ENCODE measurements at regions not wholly inside any gene's neighbourhood (a gene's known extent, or its start where the extent isn't known, plus 50 kb on each side); places are given as distances from the start of the nearest gene placed in this dataset.

DNA sequence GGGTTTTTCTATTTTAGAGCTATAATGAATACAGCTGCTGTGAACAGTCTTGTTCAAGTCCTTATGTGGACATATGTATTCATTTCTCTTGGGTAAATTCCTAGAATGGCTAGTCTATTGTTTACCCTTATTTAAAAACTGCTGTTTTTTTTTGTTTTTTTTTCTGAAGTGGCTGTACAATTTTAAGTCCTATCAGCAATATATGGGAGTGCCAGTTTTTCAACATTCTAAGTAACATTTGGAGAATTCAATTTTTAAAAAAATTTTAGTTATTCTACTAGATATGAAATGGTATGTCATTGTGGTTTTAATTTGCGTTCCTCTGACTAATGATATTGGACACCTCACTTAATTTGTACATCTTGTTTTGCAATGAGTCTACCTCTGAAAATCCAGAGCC lies 349.7 kb downstream of the SATB2 start:
- TF ChIP-seq, protein P1, sequence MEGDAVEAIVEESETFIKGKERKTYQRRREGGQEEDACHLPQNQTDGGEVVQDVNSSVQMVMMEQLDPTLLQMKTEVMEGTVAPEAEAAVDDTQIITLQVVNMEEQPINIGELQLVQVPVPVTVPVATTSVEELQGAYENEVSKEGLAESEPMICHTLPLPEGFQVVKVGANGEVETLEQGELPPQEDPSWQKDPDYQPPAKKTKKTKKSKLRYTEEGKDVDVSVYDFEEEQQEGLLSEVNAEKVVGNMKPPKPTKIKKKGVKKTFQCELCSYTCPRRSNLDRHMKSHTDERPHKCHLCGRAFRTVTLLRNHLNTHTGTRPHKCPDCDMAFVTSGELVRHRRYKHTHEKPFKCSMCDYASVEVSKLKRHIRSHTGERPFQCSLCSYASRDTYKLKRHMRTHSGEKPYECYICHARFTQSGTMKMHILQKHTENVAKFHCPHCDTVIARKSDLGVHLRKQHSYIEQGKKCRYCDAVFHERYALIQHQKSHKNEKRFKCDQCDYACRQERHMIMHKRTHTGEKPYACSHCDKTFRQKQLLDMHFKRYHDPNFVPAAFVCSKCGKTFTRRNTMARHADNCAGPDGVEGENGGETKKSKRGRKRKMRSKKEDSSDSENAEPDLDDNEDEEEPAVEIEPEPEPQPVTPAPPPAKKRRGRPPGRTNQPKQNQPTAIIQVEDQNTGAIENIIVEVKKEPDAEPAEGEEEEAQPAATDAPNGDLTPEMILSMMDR (conservative IDR thresholded peaks at IDR 0.05): no peak
- no peak for TF ChIP-seq EZH2 (IDR thresholded peaks at IDR 0.05; ENCODE audit: low read depth)
- H3K4me1 ChIP-seq (replicated peaks; ENCODE audit: insufficient read depth): no peaks in the 10 kb centered on the region

DNA sequence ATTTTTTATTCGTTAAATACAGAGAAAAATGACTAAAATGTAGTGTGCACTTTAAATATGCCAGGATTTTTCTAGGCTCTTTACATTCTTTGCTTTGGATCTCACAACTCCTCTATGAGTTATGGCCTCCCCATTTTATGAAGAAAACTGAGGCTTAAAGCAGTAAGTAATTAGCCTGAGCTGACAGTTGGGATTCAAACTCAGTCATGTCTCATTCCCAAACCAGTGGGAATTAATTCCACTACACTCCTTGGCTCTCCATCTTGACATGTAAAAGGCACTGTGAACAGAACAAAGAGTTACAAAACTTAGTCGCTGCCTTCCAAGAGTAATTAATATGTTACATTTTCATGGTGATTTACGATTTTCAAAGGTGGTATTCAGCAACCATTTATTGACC lies 351.9 kb downstream of the SATB2 start:
- H3K27ac ChIP-seq: no peak overlapping the region
- no peak overlapping the region for H3K4me3 ChIP-seq
- H3K4me2 ChIP-seq: no peak overlapping the region
- H3K79me2 ChIP-seq (ENCODE audit: low read depth): no peaks in the 10 kb centered on the region
- TF ChIP-seq, protein P1 (conservative IDR thresholded peaks at IDR 0.05): no peak
- no peak for TF ChIP-seq EZH2 (IDR thresholded peaks at IDR 0.05; ENCODE audit: low read depth)
- no peaks in the 10 kb centered on the region for H3K9me3 ChIP-seq (ENCODE audit: insufficient read depth, low read depth)
- H3K36me3 ChIP-seq (ENCODE audit: low read depth): no peaks in the 10 kb centered on the region
- no peaks in the 10 kb centered on the region for H4K20me1 ChIP-seq (ENCODE audit: insufficient read depth)
- CTCF ChIA-PET: no interaction called here
- no peaks in the 10 kb centered on the region for H3F3A ChIP-seq (ENCODE audit: insufficient read depth, low read depth)
- BruUV-seq (replicated peaks): no TSS peak
- H3K27me3 ChIP-seq (ENCODE audit: insufficient read depth, low read depth): no peaks in the 10 kb centered on the region
- no peaks in the 10 kb centered on the region; the same call in 1 of the 2 replicates for H3K9me2 ChIP-seq (ENCODE audit: insufficient read depth)
- POLR2A ChIA-PET (ENCODE audit: unreplicated experiment): no interaction called here
- H3K4me1 ChIP-seq (replicated peaks; ENCODE audit: insufficient read depth): no peaks in the 10 kb centered on the region
- intact Hi-C loops (cut with micrococcal nuclease; ENCODE audit: unreplicated experiment): no loop called here
- no peak overlapping the region for H2AFZ ChIP-seq
- DNase-seq: no peak

More for the DNA sequence above, 349.7 kb downstream of the SATB2 start:
- H3K27me3 ChIP-seq (ENCODE audit: insufficient read depth, low read depth): no peaks in the 10 kb centered on the region
- H3K36me3 ChIP-seq (ENCODE audit: low read depth): no peaks in the 10 kb centered on the region
- H3K9me2 ChIP-seq (ENCODE audit: insufficient read depth): no peaks in the 10 kb centered on the region; the same call in 1 of the 2 replicates
- DNase-seq: no peak
- BruUV-seq (replicated peaks): no TSS peak
- no peaks in the 10 kb centered on the region for H3F3A ChIP-seq (ENCODE audit: insufficient read depth, low read depth)
- H3K9me3 ChIP-seq (ENCODE audit: insufficient read depth, low read depth): no peaks in the 10 kb centered on the region
- H3K79me2 ChIP-seq (ENCODE audit: low read depth): no peaks in the 10 kb centered on the region
- intact Hi-C loops (cut with micrococcal nuclease; ENCODE audit: unreplicated experiment): no loop called here
- H3K4me3 ChIP-seq: no peak overlapping the region
- no peak overlapping the region for H3K27ac ChIP-seq
- H2AFZ ChIP-seq: no peak overlapping the region
- H3K4me2 ChIP-seq: no peak overlapping the region
- H4K20me1 ChIP-seq (ENCODE audit: insufficient read depth): no peaks in the 10 kb centered on the region
- ChIA-PET POLR2A (ENCODE audit: unreplicated experiment) (no interaction called here), CTCF (no interaction called here)

DNA sequence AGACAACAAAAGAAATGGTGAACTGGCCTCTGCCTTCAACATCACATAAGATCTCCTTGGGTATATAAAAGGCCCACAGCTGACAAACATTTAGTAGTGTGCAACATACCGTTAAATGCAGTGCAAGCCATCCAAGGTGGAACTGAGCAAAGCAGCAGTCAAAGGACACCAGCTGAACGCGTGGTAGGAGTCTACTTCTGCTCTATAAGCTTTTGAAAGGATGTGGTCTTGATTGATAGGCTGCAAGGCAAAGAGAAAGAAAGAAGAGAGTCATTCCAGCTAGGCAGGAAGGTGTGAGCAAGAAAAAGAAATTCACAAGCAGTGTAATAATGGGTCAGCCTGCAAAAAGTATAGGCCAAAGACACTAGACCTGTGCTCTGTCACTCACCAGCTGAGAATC lies 356.3 kb downstream of the SATB2 start:
- ChIA-PET POLR2A (ENCODE audit: unreplicated experiment) (no interaction called here), CTCF (no interaction called here)
- H4K20me1 ChIP-seq (ENCODE audit: insufficient read depth): no peaks in the 10 kb centered on the region
- no peak overlapping the region for H2AFZ ChIP-seq
- no peak overlapping the region for H3K27ac ChIP-seq
- H3K9me2 ChIP-seq (ENCODE audit: insufficient read depth): no peaks in the 10 kb centered on the region; the same call in 1 of the 2 replicates
- H3K27me3 ChIP-seq (ENCODE audit: insufficient read depth, low read depth): no peaks in the 10 kb centered on the region
- BruUV-seq (replicated peaks): no TSS peak
- no peak overlapping the region for H3K4me2 ChIP-seq
- H3K4me3 ChIP-seq: no peak overlapping the region
- H3F3A ChIP-seq (ENCODE audit: insufficient read depth, low read depth): no peaks in the 10 kb centered on the region
- DNase-seq: no peak
- no peaks in the 10 kb centered on the region for H3K36me3 ChIP-seq (ENCODE audit: low read depth)
- H3K9me3 ChIP-seq (ENCODE audit: insufficient read depth, low read depth): no peaks in the 10 kb centered on the region
- H3K4me1 ChIP-seq (replicated peaks; ENCODE audit: insufficient read depth): no peaks in the 10 kb centered on the region
- no peak for TF ChIP-seq EZH2 (IDR thresholded peaks at IDR 0.05; ENCODE audit: low read depth)
- TF ChIP-seq, protein P1 (conservative IDR thresholded peaks at IDR 0.05): no peak
- no peaks in the 10 kb centered on the region for H3K79me2 ChIP-seq (ENCODE audit: low read depth)
- intact Hi-C loops (cut with micrococcal nuclease; ENCODE audit: unreplicated experiment): no loop called here

Measured in PC-9 (cell line).